Activated CD4-positive, alpha-beta T cell treated with anti-CD3 and anti-CD28 coated beads, Interleukin-10, Interleukin-2, amounts not matched to agents 100 ng/mL and 50 ng/mL, durations not matched to agents 16 hours and 8 hours (primary cell): ENCODE measurements at regions not wholly inside any gene's neighbourhood (a gene's known extent, or its start where the extent isn't known, plus 50 kb on each side); places are given as distances from the start of the nearest gene placed in this dataset.
A peak's percentile ranks its signal among the peaks of the same experiment; 100 is the strongest.

Experiments
- DNase-seq: peaks from one replicate; pipeline ENCODE4 v3.0.0-alpha.2; 2020

DNA sequence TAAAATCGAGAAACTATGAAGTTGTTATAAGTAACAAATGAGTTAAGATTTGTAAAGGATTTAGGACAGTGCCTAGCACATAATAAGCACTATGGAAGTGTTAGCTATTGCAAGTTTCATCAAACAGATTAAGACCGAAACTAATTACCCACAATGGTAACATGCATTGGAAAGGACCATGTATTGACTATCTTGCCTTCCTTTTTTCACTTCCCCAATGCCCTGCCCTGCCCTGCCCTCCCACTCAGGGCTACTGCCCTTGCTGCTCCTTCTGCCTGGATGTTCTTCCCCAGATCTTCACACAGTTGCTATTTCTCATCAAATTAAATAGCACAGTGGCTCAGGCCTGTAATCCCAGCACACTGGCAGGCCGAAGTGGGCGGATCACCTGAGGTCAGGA, 202.1 kb upstream of the PSMD7 start:
- no peak for DNase-seq

DNA sequence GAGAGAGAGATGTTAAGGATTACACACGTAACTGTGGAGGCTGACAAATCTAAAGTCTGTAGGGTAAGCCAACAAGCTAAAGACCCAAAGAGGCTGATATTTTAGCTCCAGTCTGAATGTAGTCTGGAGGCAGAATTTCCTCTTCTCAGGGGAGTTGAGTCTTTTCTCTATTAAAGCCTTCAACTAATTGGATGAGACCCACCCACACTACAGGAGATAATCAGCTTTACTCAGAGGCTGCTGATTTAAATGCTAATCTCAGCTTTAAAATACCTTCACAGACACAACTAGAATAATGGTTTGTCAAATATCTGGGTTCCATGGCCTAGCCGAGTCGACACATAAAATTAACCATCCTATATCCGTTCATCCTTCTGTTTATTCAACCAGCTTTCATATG, 204.3 kb upstream of the PSMD7 start:
- DNase-seq, result no peak

- no peak for DNase-seq
These were observed 205.7 kb upstream of the PSMD7 start for GRCh38 chr16:74090871-74091270.

DNA sequence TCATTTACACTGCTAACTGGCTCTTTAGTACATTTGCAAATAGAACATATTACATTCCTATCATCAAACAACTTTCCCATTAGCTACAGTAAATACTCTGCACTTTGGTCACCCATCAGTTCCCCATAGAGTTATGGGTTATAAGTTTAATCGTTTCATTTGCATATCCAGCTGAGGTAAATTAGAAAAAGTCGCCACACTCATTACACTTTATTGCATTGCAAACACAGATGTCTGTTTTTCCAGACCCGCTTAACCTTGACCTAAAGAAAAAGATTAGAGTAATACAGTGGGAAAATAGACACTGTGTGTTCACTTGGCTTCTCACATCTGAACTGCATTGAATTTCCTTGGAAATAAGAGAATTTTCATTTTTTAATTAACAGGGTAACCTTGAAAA, 213.1 kb upstream of the PSMD7 start:
- no peak for DNase-seq

- DNase-seq, result no peak
These were observed 216.3 kb upstream of the PSMD7 start for GRCh38 chr16:74080311-74080710.

DNA sequence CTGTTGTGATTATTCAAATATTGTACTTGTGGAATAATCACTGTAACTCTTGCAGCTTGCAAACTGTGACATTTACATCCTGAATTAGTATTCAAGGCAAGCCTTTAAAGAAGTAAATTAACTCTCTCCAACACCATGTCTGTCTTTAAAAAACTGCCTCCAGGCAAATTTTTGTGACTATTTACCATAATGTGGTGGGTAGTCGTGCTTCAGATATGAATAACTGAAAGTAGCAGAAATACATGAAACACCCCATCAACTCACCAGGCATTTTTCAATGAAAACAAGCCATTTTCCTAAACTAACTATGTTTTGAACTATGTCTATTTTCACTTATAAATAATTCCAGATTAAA, 217.4 kb upstream of the PSMD7 start:
- no peak for DNase-seq

GRCh38 chr16:74078511-74079231, 217.9 kb upstream of the PSMD7 start:
- no peak for DNase-seq

DNA sequence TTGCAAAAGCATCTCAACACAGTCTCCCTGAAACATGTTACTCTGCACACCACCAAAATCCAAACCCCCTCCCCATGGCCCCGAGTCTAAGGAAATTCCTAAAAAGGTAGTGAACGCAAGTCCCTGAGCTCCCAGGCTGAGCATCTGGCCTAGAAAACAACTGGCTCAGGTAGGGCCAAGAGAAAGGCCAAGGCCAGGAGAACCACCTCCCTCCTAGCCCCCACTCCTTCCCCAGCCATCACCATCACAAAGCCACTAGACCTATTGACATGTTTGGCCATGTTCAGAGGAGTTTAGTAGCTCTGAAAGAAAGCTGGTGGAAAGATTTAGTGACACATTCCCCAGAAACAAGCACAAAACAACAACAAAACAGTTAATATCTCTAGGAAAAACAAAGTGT, 220.0 kb upstream of the PSMD7 start:
- DNase-seq, result no peak

DNA sequence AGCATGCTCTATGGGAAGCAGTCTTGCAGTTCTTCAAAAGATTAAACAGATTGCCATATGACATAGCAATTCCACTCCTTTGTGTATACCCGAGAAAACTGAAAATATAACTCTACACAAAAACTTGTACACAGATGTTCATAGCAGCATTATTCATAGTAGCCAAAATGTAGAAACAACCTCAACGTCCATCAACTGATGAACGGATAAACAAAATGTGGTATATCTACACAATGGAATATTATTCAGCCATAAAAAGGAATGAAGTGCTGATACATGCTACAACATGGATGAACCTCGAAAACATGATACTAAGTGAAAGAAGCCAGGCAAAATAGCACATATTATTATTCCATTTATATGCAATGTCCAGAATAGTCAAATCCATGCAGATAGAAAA, 221.2 kb upstream of the PSMD7 start:
- DNase-seq, result no peak

DNA sequence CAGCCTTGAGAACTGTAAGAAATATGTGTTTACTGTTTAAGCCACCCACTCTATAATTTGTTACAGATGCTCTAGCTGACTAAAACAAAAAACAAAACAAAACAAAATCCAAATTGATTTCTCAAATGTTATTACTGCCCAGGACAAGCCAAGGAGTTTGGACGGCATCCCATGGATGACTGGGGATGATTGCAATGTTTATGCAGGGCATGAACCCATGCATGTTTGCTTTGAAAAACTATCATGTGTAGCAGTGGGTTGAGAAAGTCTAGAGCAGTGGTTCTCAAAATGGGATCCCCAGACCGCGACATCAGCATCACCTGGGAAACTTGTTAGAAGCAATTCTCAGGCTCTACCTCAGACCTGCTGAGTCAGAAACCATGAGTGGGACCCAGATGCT, 223.2 kb upstream of the PSMD7 start:
- DNase-seq, result no peak

DNA sequence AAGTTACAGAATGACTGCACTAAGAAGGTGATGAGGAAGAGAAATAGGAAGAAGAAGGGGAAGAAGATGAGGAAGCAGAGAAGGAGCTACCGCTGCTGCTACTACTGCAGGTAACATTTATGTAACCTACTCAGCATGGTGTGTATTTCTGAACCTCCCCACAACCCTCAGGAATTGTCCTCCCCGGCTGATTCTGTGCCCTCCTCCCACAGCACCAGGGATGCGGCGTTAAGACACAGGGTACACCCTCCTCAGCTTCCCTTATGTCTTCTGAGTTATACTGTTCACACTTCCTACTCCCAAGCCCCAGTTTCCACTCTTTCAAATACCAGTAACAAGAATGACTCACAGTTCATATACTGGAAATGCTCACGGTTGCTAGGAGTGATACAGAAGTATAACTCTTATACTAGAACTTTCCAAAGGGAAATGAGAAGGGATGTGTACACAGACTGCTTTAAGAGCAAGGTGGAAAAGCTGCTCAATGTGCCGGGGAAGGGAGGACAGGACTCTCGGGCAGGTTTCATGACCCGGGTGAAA, 224.5 kb upstream of the PSMD7 start:
- no peak for DNase-seq

- no peak for DNase-seq
These were observed 226.4 kb upstream of the PSMD7 start for GRCh38 chr16:74070237-74070636.

- DNase-seq, result no peak
These were observed 232.4 kb upstream of the PSMD7 start for GRCh38 chr16:74064120-74064735.

DNA sequence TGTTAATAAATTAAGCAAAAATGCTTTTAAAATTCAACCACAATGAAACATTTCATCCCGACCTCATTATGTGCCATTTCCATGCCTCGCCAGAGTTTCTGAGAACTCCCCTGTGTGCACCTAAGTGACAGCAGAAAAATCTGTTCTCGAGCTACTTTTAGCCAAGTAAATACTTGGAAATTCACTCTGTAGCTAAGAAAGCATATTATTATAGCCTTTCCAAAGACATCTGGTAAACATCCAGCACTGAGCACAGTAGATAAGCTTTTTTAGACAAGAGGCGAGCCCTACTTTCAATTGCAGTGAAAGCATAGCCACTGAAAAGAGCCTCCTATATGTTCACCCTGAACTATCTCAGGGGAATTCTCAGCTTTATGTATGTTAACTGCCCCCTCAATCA, 242.8 kb upstream of the PSMD7 start:
- DNase-seq, result no peak

GRCh38 chr16:74053312-74053711, 243.3 kb upstream of the PSMD7 start:
- no peak for DNase-seq

DNA sequence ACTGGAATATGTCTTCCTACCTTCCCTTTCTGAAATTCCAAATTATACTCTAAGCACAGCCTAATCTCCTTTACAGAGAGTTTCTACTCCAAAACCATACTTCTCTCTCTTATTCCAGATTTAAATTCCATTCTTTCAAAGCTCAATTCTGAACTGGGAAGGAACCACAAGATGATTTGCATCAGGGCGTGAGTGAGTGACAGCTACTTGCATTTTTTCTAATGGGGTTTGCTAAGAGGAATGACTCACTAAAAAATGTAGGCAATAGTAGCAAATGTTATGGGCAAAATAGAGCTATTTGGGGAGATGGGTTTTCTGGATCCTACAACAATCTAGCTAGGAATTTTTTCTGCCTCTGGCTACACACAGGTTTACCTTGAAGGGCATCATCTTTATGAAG, 244.6 kb upstream of the PSMD7 start:
- DNase-seq, result no peak

GRCh38 chr16:74049027-74049426, 247.6 kb upstream of the PSMD7 start:
- no peak for DNase-seq

GRCh38 chr16:74046524-74046923, 250.1 kb upstream of the PSMD7 start:
- no peak for DNase-seq

GRCh38 chr16:74045513-74045912, 251.1 kb upstream of the PSMD7 start:
- DNase-seq, result no peak

DNA sequence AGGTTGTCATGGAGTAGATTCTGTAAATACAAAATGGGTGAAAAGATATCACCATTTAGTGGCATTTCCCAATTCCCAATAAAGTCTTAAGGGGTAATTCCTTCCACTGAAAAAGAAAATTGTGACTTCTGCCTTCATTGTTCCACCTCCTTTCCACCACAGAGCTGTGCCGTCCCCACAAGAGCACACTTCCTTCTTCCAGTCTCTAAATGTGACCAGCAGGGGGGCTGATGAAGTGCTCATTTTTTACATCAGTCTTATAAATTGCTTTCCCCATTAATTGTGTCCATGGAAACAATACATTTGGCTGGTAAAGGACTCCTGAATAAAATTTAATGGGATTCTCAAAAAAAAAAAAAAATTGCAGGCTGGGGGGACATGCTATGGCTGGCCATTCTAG, 260.8 kb upstream of the PSMD7 start:
- DNase-seq, result no peak

DNA sequence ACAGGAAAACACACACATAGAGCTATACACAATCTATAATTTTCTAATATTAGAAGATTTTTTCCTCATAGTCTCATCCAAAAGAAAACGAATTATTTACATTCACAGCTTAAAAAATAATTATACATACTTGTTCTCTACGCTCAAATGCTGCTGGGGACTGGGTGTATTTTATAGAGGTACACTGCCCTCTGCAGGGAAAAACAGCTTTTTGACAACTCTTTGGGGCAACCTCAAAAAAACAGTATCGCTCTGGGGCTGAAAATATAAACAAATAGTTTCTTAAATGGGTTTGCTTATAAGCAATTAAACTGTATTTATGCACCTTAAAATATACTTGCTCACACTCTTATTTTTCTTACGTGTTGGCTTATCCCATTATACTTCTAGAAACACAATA, 261.8 kb upstream of the PSMD7 start:
- peak; percentile 9 for DNase-seq

DNA sequence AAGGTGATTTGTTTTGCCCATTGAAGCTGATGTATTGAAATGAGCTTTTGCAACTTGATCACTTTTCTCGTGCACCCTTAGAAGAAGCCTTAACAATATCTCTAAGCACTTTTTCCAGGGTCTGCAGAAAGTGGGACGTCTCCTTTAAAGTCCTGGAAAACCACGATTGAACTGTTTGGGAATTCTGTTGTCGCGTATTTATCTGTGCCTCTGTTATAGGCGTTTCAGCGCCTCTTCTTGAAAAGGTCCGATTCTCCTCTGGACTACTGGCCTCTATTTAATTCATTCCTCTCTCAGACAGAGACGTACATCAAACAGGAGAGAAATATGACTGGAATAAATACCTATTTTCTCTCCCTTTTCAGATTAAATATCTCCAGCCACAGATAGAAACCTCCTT, 262.4 kb upstream of the PSMD7 start:
- DNase-seq, result no peak

DNA sequence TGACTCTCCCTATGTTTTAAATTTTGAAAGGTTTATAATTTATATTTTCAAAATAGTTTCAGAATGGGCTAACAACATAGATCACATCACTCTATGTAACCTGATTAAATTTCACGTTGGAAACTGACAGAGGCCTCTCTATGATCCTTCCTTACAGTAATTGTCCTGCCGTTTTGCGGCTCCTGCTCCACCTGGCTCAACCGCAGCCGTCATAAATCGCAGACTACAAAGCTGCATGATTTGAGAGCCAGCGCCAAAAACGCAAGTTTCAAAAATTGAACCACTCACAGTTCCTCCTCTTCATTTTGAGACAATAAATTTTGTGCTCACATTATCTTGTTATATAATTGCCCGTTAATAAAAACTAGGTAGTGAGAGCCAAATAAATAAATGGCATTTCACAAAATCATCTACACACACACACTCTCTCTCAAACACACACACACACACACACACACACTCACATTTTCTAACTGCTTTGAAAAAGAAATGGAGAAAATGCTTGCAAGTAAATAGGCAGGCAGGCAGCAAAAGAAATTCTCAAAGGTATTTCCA, 263.1 kb upstream of the PSMD7 start:
- DNase-seq, result no peak

- no peak for DNase-seq
These were observed 265.1 kb upstream of the PSMD7 start for GRCh38 chr16:74031551-74031950.
